NT2/D1 (cell line): ENCODE measurements at regions not wholly inside any gene's neighbourhood (a gene's known extent, or its start where the extent isn't known, plus 50 kb on each side); places are given as distances from the start of the nearest gene placed in this dataset.

ENCODE experiments used
- DNase-seq: peaks from one replicate; pipeline ENCODE4 v3.0.0-alpha.2; 2011; ENCODE audit warnings: low read depth, low spot score
- H3K27me3 ChIP-seq: 2 replicates; pipeline ENCODE4 v1.6.0; 2011; ENCODE audit warnings: mild to moderate bottlenecking; ENCODE audit not compliant: insufficient read length, insufficient read depth
- H3K36me3 ChIP-seq: 2 replicates; pipeline ENCODE4 v1.6.1; 2011; ENCODE audit warnings: mild to moderate bottlenecking, low read length, mixed read lengths; ENCODE audit not compliant: insufficient read depth, insufficient read length
- H3K4me1 ChIP-seq: 2 replicates; pipeline ENCODE4 v1.5.1; 2011; ENCODE audit not compliant: insufficient read depth, insufficient read length
- H3K4me3 ChIP-seq: 2 replicates; pipeline ENCODE4 v1.5.1; 2011; ENCODE audit warnings: low read depth; ENCODE audit not compliant: insufficient read length
- H3K9ac ChIP-seq: 2 replicates; pipeline ENCODE4 v1.6.0; 2011; ENCODE audit warnings: low read depth; ENCODE audit not compliant: insufficient read length
- H3K9me3 ChIP-seq: 2 replicates; pipeline ENCODE4 v1.5.1; 2011; ENCODE audit warnings: mild to moderate bottlenecking, low read length; ENCODE audit not compliant: insufficient read depth
- SUZ12 ChIP-seq: IDR thresholded peaks from 2 replicates; pipeline ENCODE4 v1.6.1; 2011; ENCODE audit not compliant: insufficient read length, insufficient read depth; ENCODE audit errors: extremely low read depth
- YY1 ChIP-seq: IDR thresholded peaks from 2 replicates; pipeline ENCODE4 v1.6.1; 2011; ENCODE audit not compliant: insufficient read length, insufficient read depth
- ZNF274 ChIP-seq: IDR thresholded peaks from 2 replicates; pipeline ENCODE4 v1.6.1; 2011; ENCODE audit warnings: mild to moderate bottlenecking, low read depth, low read length

- DNase-seq = no peak
- H3K4me3 ChIP-seq = no peak overlapping the region
- no peaks in the 10 kb centered on the region for H3K4me1 ChIP-seq
- no peak overlapping the region for H3K9ac ChIP-seq
- no peaks in the 10 kb centered on the region for H3K9me3 ChIP-seq
- TF ChIP-seq YY1 (no peak), SUZ12 (no peak), ZNF274 (no peak)
- H3K36me3 ChIP-seq = no peaks in the 10 kb centered on the region
- no peaks in the 10 kb centered on the region for H3K27me3 ChIP-seq
Observed at GRCh38 chr4:26267087-26267486, 53.7 kb upstream of the RBPJ start.

GRCh38 chr4:26268246-26268645 lies 52.6 kb upstream of the RBPJ start:
- no peak for DNase-seq
- Histone ChIP-seq H3K4me3 (no peak overlapping the region), H3K36me3 (no peaks in the 10 kb centered on the region), H3K4me1 (peaks cover 2% of the 10 kb centered on the region), H3K9me3 (no peaks in the 10 kb centered on the region), H3K27me3 (no peaks in the 10 kb centered on the region), H3K9ac (no peak overlapping the region)
- TF ChIP-seq YY1 (no peak), ZNF274 (no peak), SUZ12 (no peak)

- DNase-seq = no peak
- TF ChIP-seq ZNF274 (no peak), SUZ12 (no peak), YY1 (no peak)
- Histone ChIP-seq H3K4me3 (no peak overlapping the region), H3K27me3 (no peaks in the 10 kb centered on the region), H3K9ac (no peak overlapping the region), H3K36me3 (no peaks in the 10 kb centered on the region), H3K9me3 (no peaks in the 10 kb centered on the region), H3K4me1 (peaks cover 8% of the 10 kb centered on the region)
Observed at GRCh38 chr4:26269038-26269437, 51.8 kb upstream of the RBPJ start.
